HepG2 (cell line): ENCODE measurements at regions not wholly inside any gene's neighbourhood (a gene's known extent, or its start where the extent isn't known, plus 50 kb on each side); places are given as distances from the start of the nearest gene placed in this dataset.

ENCODE experiments used
- ATAC-seq: fragments of 200-7000 bp; cut with Tn5 transposase; 3 replicates; pipeline ENCODE4 v1.9.1; 2020; ENCODE audit warnings: mild to moderate bottlenecking, moderate library complexity
- BruUV-seq: library from RNA; stranded (reverse); fragments of 400-500 nt; replicated peaks from 2 replicates; lab custom pipeline; 2021; lab: Mats Ljungman, UMichigan
- CTCF ChIA-PET: fragments of 300-600 bp; formaldehyde crosslinking; extraction: SDS; loops from one replicate; lab custom pipeline; 2021; ENCODE audit warnings: low total read pairs, inconsistent platforms, low intra/inter-chr PET ratio; lab: Yijun Ruan, JAX
- POLR2A ChIA-PET: fragments of 350-600 bp; sonication (Branson Sonifier 250); formaldehyde crosslinking; loops from one replicate; lab custom pipeline; 2020; ENCODE audit warnings: antibody characterized with exemption, inconsistent platforms; lab: Yijun Ruan, JAX
- DNase-seq: peaks from one replicate; pipeline ENCODE4 v3.0.0-alpha.2; 2015; ENCODE audit warnings: low spot score
- FAIRE-seq: peaks from 3 replicates; lab custom pipeline; 2011; peaks lifted over from hg19 to GRCh38; lab: Jason Lieb, UNC
- H2AFZ ChIP-seq: one replicate; pipeline ENCODE4 v1.6.1; 2011; ENCODE audit warnings: low read length, inconsistent platforms
- H3K27ac ChIP-seq: fragments of 300-600 bp; 3 replicates; pipeline ENCODE4 v1.8.0; 2011; ENCODE audit warnings: mixed run types, mild to moderate bottlenecking, mixed read lengths, low read length, inconsistent platforms; ENCODE audit not compliant: insufficient read depth; ENCODE audit errors: extremely low read length
- H3K27me3 ChIP-seq, 2 experiments: fragments of 200-600 bp in 1 of 2; 2 replicates in 1 of 2; 3 replicates in 1 of 2; pipeline versions ENCODE4 v1.6.0 to v1.8.0; 2011; ENCODE audit warnings: low read length in 2 of 2, mild to moderate bottlenecking in 2 of 2, moderate library complexity in 2 of 2, inconsistent platforms in 1 of 2; ENCODE audit not compliant: insufficient read depth in 2 of 2, control insufficient read depth in 1 of 2
- H3K36me3 ChIP-seq, 2 experiments: fragments of 200-600 bp in 1 of 2; replicated peaks in 1 of 2; 2 replicates in 1 of 2; 3 replicates in 1 of 2; pipeline versions ENCODE4 v1.5.1 to v1.8.0; 2011; ENCODE audit warnings: low read length in 2 of 2, inconsistent platforms in 1 of 2; ENCODE audit not compliant: insufficient read depth in 2 of 2, control insufficient read depth in 1 of 2
- H3K4me1 ChIP-seq: 2 replicates; pipeline ENCODE4 v1.5.1; 2012; ENCODE audit warnings: low read length, inconsistent platforms; ENCODE audit not compliant: insufficient read depth
- H3K4me2 ChIP-seq: 2 replicates; pipeline ENCODE4 v1.6.0; 2011; ENCODE audit warnings: low read depth, low read length, inconsistent platforms
- H3K4me3 ChIP-seq, 3 experiments: fragments of 200-600 bp in 1 of 3; sonication (generic), shearing (Covaris generic) in 1 of 3; replicated peaks in 1 of 3; 2 replicates each; pipeline ENCODE4 v1.5.1; 2011 to 2016; ENCODE audit warnings: low read length in 3 of 3, inconsistent platforms in 2 of 3, low read depth in 2 of 3, mild to moderate bottlenecking in 2 of 3, control low read depth in 1 of 3, mixed read lengths in 1 of 3; ENCODE audit not compliant: insufficient read depth in 1 of 3
- H3K79me2 ChIP-seq: one replicate; pipeline ENCODE4 v1.6.1; 2011; ENCODE audit warnings: low read length, inconsistent platforms; ENCODE audit not compliant: insufficient read depth
- H3K9ac ChIP-seq: 2 replicates; pipeline ENCODE4 v1.6.0; 2011; ENCODE audit warnings: mild to moderate bottlenecking, low read depth, low read length, inconsistent platforms; ENCODE audit not compliant: insufficient read depth
- H3K9me3 ChIP-seq: 2 replicates; pipeline ENCODE4 v1.5.1; 2012; ENCODE audit warnings: mild to moderate bottlenecking, low read length
- H4K20me1 ChIP-seq: 2 replicates; pipeline ENCODE4 v1.6.0; 2011; ENCODE audit warnings: inconsistent platforms, mild to moderate bottlenecking, low read length, moderate library complexity; ENCODE audit not compliant: insufficient read depth
- AKAP8 ChIP-seq: sonication (generic); formaldehyde crosslinking; IDR thresholded peaks from 2 replicates; pipeline ENCODE4 v1.5.1; 2020; ENCODE audit warnings: mild to moderate bottlenecking, missing genetic modification reagents
- DPF2 ChIP-seq: sonication (generic); formaldehyde crosslinking; IDR thresholded peaks from 2 replicates; pipeline ENCODE4 v1.4.0; 2020; ENCODE audit warnings: mild to moderate bottlenecking, low read depth, missing genetic modification reagents, borderline replicate concordance
- GTF3A ChIP-seq: sonication (generic); formaldehyde crosslinking; conservative IDR thresholded peaks from 2 replicates; pipeline ENCODE4 v1.4.0; 2020; ENCODE audit warnings: mild to moderate bottlenecking, missing genetic modification reagents
- JDP2 ChIP-seq: sonication (generic); formaldehyde crosslinking; IDR thresholded peaks from 2 replicates; pipeline ENCODE4 v1.8.1; 2022; ENCODE audit warnings: missing genetic modification reagents, borderline replicate concordance
- NFKBIZ ChIP-seq: IDR thresholded peaks from 2 replicates; pipeline ENCODE4 v1.6.1; 2018; ENCODE audit warnings: missing genetic modification reagents, missing compliant biosample characterization
- REXO4 ChIP-seq: sonication (generic); formaldehyde crosslinking; IDR thresholded peaks from 2 replicates; pipeline ENCODE4 v1.8.0; 2022; ENCODE audit warnings: missing genetic modification reagents, mild to moderate bottlenecking, borderline replicate concordance
- YEATS2 ChIP-seq: sonication (generic); formaldehyde crosslinking; IDR thresholded peaks from 2 replicates; pipeline ENCODE4 v1.4.0; 2020; ENCODE audit warnings: missing genetic modification reagents, borderline replicate concordance
- ZNF782 ChIP-seq: sonication (generic); formaldehyde crosslinking; IDR thresholded peaks from 2 replicates; pipeline ENCODE4 v1.4.0; 2020; ENCODE audit warnings: missing genetic modification reagents, mild to moderate bottlenecking, borderline replicate concordance
- ZNF792 ChIP-seq: IDR thresholded peaks from 2 replicates; pipeline ENCODE4 v1.6.1; 2016
- ZSCAN22 ChIP-seq: sonication (generic); formaldehyde crosslinking; IDR thresholded peaks from 2 replicates; pipeline ENCODE4 v1.4.0; 2020; ENCODE audit warnings: mild to moderate bottlenecking, missing genetic modification reagents
- in situ Hi-C: cut with HindIII; loops from 2 replicates; pipeline ENCODE4 v1.10.0; 2017; ENCODE audit warnings: low pct_unique_long_range_greater_than_20kb; ENCODE audit not compliant: extremely low pct_ligation_motif_present
- intact Hi-C: fragments of 100-400 bp; cut with micrococcal nuclease; formaldehyde crosslinking; loops from one replicate; pipeline ENCODE4 v1.10.0; 2022; ENCODE audit not compliant: unreplicated experiment
- TF ChIP-seq, protein P1 (sequence below): sonication (generic); formaldehyde crosslinking; IDR thresholded peaks from 2 replicates; pipeline ENCODE4 v1.8.0; 2022; ENCODE audit warnings: mild to moderate bottlenecking, missing genetic modification reagents, moderate library complexity
- TF ChIP-seq, protein P2 (sequence below): sonication (generic); formaldehyde crosslinking; IDR thresholded peaks from 2 replicates; pipeline ENCODE4 v1.4.0; 2020; ENCODE audit warnings: missing genetic modification reagents, borderline replicate concordance
- TF ChIP-seq, protein P3 (sequence below): IDR thresholded peaks from 2 replicates; pipeline ENCODE4 v1.6.1; 2016; ENCODE audit warnings: low read depth, missing genetic modification reagents, missing compliant biosample characterization

DNA sequence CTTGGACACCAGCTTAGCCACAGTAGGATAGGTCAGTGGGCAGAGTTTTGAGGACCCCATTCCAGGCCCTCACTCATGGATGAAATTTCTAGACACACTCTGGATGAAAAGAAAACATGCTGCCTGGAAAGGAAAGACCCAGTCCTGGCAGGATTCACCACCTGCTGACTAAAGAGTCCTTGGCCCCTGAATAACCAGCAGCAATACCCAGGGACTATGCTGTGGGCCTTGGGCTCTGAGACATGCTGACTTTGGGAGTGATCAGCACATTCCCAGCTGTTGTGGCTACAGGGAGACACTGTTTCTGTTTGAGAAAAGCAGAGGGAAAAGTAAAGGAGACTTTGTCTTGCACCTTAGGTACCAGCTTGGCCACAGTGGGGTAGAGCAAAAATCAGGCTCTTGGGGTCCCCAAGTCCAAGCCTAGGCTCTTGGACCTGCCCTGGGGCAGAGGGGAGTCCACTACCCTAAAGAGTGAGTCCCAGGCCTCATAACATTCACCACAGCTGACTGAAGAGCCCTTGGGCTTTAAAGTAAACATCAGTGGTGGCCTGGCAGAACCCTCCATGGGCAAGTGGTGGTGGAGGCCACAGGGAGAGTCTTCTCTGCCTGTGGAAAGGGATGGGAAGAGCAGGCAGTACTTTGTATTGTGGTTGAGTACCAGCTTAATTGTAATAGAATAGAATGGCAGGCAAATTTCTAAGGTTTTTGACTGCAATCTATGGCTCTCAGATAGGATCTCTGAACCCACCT is 516.8 kb downstream of the BCKDHB start:
- BruUV-seq, result no TSS peak
- Histone ChIP-seq H3K4me1 (no peaks in the 10 kb centered on the region), H3K27me3 (no peaks in the 10 kb centered on the region), H3K4me2 (no peak overlapping the region), H4K20me1 (no peaks in the 10 kb centered on the region), H3K36me3 (no peaks in the 10 kb centered on the region), H3K9ac (no peak overlapping the region), H3K79me2 (no peaks in the 10 kb centered on the region), H2AFZ (no peak overlapping the region), H3K27ac (no peak overlapping the region), H3K4me3 (no peak overlapping the region), H3K9me3 (peaks cover 4% of the 10 kb centered on the region; the same call in 1 of the 2 replicates)
- FAIRE-seq, result no peak
- ChIA-PET POLR2A (no interaction called here), CTCF (no interaction called here)
- in situ Hi-C loops (no loop called here), intact Hi-C loops (no loop called here)
- no peak for ATAC-seq
- DNase-seq, result no peak
- no peak for TF ChIP-seq REXO4
- no peak for TF ChIP-seq ZNF792 (CRISPR knock-in tag)
- TF ChIP-seq, protein P1, sequence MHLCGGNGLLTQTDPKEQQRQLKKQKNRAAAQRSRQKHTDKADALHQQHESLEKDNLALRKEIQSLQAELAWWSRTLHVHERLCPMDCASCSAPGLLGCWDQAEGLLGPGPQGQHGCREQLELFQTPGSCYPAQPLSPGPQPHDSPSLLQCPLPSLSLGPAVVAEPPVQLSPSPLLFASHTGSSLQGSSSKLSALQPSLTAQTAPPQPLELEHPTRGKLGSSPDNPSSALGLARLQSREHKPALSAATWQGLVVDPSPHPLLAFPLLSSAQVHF (CRISPR knock-in tag), result no peak
- no peak for TF ChIP-seq ZSCAN22 (CRISPR knock-in tag)
- TF ChIP-seq, protein P2, sequence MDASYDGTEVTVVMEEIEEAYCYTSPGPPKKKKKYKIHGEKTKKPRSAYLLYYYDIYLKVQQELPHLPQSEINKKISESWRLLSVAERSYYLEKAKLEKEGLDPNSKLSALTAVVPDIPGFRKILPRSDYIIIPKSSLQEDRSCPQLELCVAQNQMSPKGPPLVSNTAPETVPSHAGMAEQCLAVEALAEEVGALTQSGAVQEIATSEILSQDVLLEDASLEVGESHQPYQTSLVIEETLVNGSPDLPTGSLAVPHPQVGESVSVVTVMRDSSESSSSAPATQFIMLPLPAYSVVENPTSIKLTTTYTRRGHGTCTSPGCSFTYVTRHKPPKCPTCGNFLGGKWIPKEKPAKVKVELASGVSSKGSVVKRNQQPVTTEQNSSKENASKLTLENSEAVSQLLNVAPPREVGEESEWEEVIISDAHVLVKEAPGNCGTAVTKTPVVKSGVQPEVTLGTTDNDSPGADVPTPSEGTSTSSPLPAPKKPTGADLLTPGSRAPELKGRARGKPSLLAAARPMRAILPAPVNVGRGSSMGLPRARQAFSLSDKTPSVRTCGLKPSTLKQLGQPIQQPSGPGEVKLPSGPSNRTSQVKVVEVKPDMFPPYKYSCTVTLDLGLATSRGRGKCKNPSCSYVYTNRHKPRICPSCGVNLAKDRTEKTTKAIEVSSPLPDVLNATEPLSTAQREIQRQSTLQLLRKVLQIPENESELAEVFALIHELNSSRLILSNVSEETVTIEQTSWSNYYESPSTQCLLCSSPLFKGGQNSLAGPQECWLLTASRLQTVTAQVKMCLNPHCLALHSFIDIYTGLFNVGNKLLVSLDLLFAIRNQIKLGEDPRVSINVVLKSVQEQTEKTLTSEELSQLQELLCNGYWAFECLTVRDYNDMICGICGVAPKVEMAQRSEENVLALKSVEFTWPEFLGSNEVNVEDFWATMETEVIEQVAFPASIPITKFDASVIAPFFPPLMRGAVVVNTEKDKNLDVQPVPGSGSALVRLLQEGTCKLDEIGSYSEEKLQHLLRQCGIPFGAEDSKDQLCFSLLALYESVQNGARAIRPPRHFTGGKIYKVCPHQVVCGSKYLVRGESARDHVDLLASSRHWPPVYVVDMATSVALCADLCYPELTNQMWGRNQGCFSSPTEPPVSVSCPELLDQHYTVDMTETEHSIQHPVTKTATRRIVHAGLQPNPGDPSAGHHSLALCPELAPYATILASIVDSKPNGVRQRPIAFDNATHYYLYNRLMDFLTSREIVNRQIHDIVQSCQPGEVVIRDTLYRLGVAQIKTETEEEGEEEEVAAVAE, result no peak
- no peak for TF ChIP-seq AKAP8 (CRISPR knock-in tag)
- TF ChIP-seq, protein P3, sequence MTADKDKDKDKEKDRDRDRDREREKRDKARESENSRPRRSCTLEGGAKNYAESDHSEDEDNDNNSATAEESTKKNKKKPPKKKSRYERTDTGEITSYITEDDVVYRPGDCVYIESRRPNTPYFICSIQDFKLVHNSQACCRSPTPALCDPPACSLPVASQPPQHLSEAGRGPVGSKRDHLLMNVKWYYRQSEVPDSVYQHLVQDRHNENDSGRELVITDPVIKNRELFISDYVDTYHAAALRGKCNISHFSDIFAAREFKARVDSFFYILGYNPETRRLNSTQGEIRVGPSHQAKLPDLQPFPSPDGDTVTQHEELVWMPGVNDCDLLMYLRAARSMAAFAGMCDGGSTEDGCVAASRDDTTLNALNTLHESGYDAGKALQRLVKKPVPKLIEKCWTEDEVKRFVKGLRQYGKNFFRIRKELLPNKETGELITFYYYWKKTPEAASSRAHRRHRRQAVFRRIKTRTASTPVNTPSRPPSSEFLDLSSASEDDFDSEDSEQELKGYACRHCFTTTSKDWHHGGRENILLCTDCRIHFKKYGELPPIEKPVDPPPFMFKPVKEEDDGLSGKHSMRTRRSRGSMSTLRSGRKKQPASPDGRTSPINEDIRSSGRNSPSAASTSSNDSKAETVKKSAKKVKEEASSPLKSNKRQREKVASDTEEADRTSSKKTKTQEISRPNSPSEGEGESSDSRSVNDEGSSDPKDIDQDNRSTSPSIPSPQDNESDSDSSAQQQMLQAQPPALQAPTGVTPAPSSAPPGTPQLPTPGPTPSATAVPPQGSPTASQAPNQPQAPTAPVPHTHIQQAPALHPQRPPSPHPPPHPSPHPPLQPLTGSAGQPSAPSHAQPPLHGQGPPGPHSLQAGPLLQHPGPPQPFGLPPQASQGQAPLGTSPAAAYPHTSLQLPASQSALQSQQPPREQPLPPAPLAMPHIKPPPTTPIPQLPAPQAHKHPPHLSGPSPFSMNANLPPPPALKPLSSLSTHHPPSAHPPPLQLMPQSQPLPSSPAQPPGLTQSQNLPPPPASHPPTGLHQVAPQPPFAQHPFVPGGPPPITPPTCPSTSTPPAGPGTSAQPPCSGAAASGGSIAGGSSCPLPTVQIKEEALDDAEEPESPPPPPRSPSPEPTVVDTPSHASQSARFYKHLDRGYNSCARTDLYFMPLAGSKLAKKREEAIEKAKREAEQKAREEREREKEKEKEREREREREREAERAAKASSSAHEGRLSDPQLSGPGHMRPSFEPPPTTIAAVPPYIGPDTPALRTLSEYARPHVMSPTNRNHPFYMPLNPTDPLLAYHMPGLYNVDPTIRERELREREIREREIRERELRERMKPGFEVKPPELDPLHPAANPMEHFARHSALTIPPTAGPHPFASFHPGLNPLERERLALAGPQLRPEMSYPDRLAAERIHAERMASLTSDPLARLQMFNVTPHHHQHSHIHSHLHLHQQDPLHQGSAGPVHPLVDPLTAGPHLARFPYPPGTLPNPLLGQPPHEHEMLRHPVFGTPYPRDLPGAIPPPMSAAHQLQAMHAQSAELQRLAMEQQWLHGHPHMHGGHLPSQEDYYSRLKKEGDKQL, result no peak
- no peak for TF ChIP-seq GTF3A (CRISPR knock-in tag)
- TF ChIP-seq DPF2 (CRISPR knock-in tag), result no peak
- no peak for TF ChIP-seq ZNF782 (CRISPR knock-in tag)
- TF ChIP-seq NFKBIZ (CRISPR knock-in tag), result no peak
- no peak for TF ChIP-seq JDP2 (CRISPR knock-in tag)
- no peak for TF ChIP-seq YEATS2 (CRISPR knock-in tag)
